Neural cell (in vitro differentiated cells): ENCODE measurements at regions not wholly inside any gene's neighbourhood (a gene's known extent, or its start where the extent isn't known, plus 50 kb on each side); places are given as distances from the start of the nearest gene placed in this dataset.

Experiments used
- H2AFZ ChIP-seq: fragments of 200-600, 300-800 bp; sonication (generic), shearing (Covaris generic); 2 replicates; pipeline ENCODE4 v1.6.0; 2014; ENCODE audit warnings: low read depth, mild to moderate bottlenecking, antibody characterized with exemption, low read length, moderate library complexity
- H3F3A ChIP-seq: fragments of 200-600 bp; shearing (Covaris generic); 2 replicates; pipeline ENCODE4 v1.6.1; 2016; ENCODE audit warnings: mild to moderate bottlenecking, moderate library complexity, mixed read lengths, antibody characterized with exemption, low read length; ENCODE audit not compliant: insufficient read depth, poor library complexity, severe bottlenecking
- H3K27ac ChIP-seq: fragments of 200-600, 300-800 bp; sonication (generic), shearing (Covaris generic); 2 replicates; pipeline ENCODE4 v1.5.1; 2014; ENCODE audit warnings: mild to moderate bottlenecking, low read length, moderate library complexity
- H3K27me3 ChIP-seq: fragments of 300-800, 200-600 bp; sonication (generic), shearing (Covaris generic); 2 replicates; pipeline ENCODE4 v1.6.0; 2014; ENCODE audit warnings: mild to moderate bottlenecking, low read depth, low read length, moderate library complexity; ENCODE audit not compliant: insufficient read depth
- H3K36me3 ChIP-seq: fragments of 300-800, 200-600 bp; sonication (generic), shearing (Covaris generic); 2 replicates; pipeline ENCODE4 v1.5.1; 2014; ENCODE audit warnings: mild to moderate bottlenecking, antibody characterized with exemption, low read length, moderate library complexity; ENCODE audit not compliant: insufficient read depth
- H3K4me2 ChIP-seq: fragments of 300-800, 200-600 bp; sonication (generic), shearing (Covaris generic); 2 replicates; pipeline ENCODE4 v1.6.0; 2014; ENCODE audit warnings: mild to moderate bottlenecking, low read length
- H3K4me3 ChIP-seq: fragments of 300-800, 200-600 bp; sonication (generic), shearing (Covaris generic); 2 replicates; pipeline ENCODE4 v1.5.1; 2014; ENCODE audit warnings: mild to moderate bottlenecking, low read length, moderate library complexity
- H3K79me2 ChIP-seq: fragments of 200-600 bp; shearing (Covaris generic); replicated peaks from 2 replicates; pipeline ENCODE4 v1.6.0; 2014; ENCODE audit warnings: mild to moderate bottlenecking, low read length, moderate library complexity; ENCODE audit not compliant: insufficient read depth
- H3K9ac ChIP-seq: fragments of 300-800, 200-600 bp; sonication (generic), shearing (Covaris generic); 2 replicates; pipeline ENCODE4 v1.6.1; 2016; ENCODE audit warnings: mild to moderate bottlenecking, low read length, mixed read lengths
- H3K9me2 ChIP-seq: fragments of 200-600 bp; shearing (Covaris generic); 2 replicates; pipeline ENCODE4 v1.6.1; 2016; ENCODE audit warnings: mild to moderate bottlenecking, low read length, mixed read lengths; ENCODE audit not compliant: insufficient read depth
- H3K9me3 ChIP-seq: fragments of 200-600, 300-800 bp; sonication (generic), shearing (Covaris generic); 2 replicates; pipeline ENCODE4 v1.6.1; 2016; ENCODE audit warnings: mild to moderate bottlenecking, mixed run types, low read length, moderate library complexity, mixed read lengths
- H4K20me1 ChIP-seq: fragments of 200-600 bp; shearing (Covaris generic); 2 replicates; pipeline ENCODE4 v1.6.1; 2016; ENCODE audit warnings: mild to moderate bottlenecking, mixed run types; ENCODE audit not compliant: insufficient read depth
- EP300 ChIP-seq: fragments of 450-650 bp; conservative IDR thresholded peaks from 2 replicates; pipeline ENCODE4 v1.6.1; 2014; ENCODE audit warnings: antibody characterized with exemption, mild to moderate bottlenecking, moderate library complexity; ENCODE audit not compliant: poor library complexity, severe bottlenecking
- EZH2 ChIP-seq: fragments of 200-600, 300-800 bp; shearing (Covaris generic), sonication (generic); IDR thresholded peaks from 2 replicates; pipeline ENCODE4 v1.6.1; 2014; ENCODE audit warnings: antibody characterized with exemption, low read length, borderline replicate concordance, mild to moderate bottlenecking; ENCODE audit not compliant: insufficient read depth, poor library complexity, severe bottlenecking
- MXI1 ChIP-seq: fragments of 450-650 bp; conservative IDR thresholded peaks from 2 replicates; pipeline ENCODE4 v1.6.1; 2014; ENCODE audit warnings: antibody characterized with exemption, mild to moderate bottlenecking; ENCODE audit not compliant: poor library complexity, severe bottlenecking
- POLR2AphosphoS5 ChIP-seq: IDR thresholded peaks from 2 replicates; pipeline ENCODE4 v1.6.1; 2012
- RAD21 ChIP-seq: fragments of 450-650 bp; conservative IDR thresholded peaks from 2 replicates; pipeline ENCODE4 v1.6.1; 2014; ENCODE audit warnings: antibody characterized with exemption, mild to moderate bottlenecking, moderate library complexity
- SMC3 ChIP-seq: fragments of 450-650 bp; conservative IDR thresholded peaks from 2 replicates; pipeline ENCODE4 v1.6.1; 2014; ENCODE audit warnings: antibody characterized with exemption, mild to moderate bottlenecking, moderate library complexity; ENCODE audit not compliant: poor library complexity
- TAF1 ChIP-seq: IDR thresholded peaks from 2 replicates; pipeline ENCODE4 v1.6.1; 2012; ENCODE audit warnings: low read depth
- TF ChIP-seq, protein P1 (sequence below): IDR thresholded peaks from 2 replicates; pipeline ENCODE4 v1.6.1; 2012; ENCODE audit warnings: borderline replicate concordance
- TF ChIP-seq, protein P2 (sequence below): fragments of 450-650 bp; IDR thresholded peaks from 2 replicates; pipeline ENCODE4 v1.5.1; 2014; ENCODE audit warnings: antibody characterized with exemption, mild to moderate bottlenecking, moderate library complexity; ENCODE audit not compliant: poor library complexity, severe bottlenecking

DNA sequence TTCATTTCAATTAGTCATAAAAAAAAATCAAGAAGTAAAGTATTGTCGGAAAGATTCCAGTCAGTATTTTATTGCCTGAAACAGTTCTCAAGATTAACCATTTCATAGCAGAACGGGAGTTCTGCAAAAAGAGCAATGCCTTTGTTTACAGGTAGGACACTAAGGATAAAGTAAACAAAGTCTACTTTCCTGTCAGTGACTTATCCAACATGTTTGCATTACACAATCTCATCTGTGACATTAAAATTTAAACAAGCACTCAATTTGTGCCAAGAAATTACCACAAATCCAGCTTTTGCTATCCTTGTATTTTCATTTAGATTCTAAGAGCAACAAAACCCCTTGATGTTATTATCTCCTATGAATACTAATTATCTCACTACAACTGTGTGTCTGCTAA, 306.5 kb upstream of the LDB2 start:
- H3K9me3 ChIP-seq, result no peaks in the 10 kb centered on the region
- H3K9me2 ChIP-seq, result no peaks in the 10 kb centered on the region
- no peak overlapping the region for H3K4me2 ChIP-seq
- no peaks in the 10 kb centered on the region for H3K36me3 ChIP-seq
- no peak overlapping the region for H3K9ac ChIP-seq
- H3F3A ChIP-seq, result no peaks in the 10 kb centered on the region
- H3K27ac ChIP-seq, result no peak overlapping the region
- no peak for TF ChIP-seq RAD21
- no peak for TF ChIP-seq MXI1
- no peak for TF ChIP-seq EZH2
- TF ChIP-seq, protein P1, sequence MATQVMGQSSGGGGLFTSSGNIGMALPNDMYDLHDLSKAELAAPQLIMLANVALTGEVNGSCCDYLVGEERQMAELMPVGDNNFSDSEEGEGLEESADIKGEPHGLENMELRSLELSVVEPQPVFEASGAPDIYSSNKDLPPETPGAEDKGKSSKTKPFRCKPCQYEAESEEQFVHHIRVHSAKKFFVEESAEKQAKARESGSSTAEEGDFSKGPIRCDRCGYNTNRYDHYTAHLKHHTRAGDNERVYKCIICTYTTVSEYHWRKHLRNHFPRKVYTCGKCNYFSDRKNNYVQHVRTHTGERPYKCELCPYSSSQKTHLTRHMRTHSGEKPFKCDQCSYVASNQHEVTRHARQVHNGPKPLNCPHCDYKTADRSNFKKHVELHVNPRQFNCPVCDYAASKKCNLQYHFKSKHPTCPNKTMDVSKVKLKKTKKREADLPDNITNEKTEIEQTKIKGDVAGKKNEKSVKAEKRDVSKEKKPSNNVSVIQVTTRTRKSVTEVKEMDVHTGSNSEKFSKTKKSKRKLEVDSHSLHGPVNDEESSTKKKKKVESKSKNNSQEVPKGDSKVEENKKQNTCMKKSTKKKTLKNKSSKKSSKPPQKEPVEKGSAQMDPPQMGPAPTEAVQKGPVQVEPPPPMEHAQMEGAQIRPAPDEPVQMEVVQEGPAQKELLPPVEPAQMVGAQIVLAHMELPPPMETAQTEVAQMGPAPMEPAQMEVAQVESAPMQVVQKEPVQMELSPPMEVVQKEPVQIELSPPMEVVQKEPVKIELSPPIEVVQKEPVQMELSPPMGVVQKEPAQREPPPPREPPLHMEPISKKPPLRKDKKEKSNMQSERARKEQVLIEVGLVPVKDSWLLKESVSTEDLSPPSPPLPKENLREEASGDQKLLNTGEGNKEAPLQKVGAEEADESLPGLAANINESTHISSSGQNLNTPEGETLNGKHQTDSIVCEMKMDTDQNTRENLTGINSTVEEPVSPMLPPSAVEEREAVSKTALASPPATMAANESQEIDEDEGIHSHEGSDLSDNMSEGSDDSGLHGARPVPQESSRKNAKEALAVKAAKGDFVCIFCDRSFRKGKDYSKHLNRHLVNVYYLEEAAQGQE, result no peak
- TF ChIP-seq EP300, result no peak
- no peak for TF ChIP-seq POLR2AphosphoS5
- TF ChIP-seq SMC3, result no peak
- no peak for TF ChIP-seq TAF1
- TF ChIP-seq, protein P2, sequence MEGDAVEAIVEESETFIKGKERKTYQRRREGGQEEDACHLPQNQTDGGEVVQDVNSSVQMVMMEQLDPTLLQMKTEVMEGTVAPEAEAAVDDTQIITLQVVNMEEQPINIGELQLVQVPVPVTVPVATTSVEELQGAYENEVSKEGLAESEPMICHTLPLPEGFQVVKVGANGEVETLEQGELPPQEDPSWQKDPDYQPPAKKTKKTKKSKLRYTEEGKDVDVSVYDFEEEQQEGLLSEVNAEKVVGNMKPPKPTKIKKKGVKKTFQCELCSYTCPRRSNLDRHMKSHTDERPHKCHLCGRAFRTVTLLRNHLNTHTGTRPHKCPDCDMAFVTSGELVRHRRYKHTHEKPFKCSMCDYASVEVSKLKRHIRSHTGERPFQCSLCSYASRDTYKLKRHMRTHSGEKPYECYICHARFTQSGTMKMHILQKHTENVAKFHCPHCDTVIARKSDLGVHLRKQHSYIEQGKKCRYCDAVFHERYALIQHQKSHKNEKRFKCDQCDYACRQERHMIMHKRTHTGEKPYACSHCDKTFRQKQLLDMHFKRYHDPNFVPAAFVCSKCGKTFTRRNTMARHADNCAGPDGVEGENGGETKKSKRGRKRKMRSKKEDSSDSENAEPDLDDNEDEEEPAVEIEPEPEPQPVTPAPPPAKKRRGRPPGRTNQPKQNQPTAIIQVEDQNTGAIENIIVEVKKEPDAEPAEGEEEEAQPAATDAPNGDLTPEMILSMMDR, result no peak
- H3K27me3 ChIP-seq, result no peaks in the 10 kb centered on the region
- no peak overlapping the region for H2AFZ ChIP-seq
- H3K4me3 ChIP-seq, result no peak overlapping the region
- no peaks in the 10 kb centered on the region for H4K20me1 ChIP-seq
- H3K79me2 ChIP-seq, result no peaks in the 10 kb centered on the region

DNA sequence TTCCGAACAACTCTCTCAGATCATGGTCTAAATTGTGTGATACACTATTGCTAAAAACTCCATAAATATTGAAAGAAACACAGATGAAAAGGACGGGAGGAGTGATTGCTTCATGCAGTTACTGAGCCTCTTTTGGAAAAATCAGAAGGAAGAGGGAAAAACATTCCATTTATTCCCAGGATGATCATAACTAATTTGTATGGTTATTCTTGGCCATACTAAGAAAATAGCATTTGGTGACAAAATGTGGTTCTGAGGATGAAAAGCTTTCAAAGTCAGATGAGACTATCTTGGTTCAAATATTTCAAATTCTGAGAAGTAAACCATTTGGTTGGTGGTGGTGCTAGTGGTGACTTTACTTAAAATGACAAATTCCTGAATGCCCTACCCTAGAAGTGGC, 305.4 kb upstream of the LDB2 start:
- Histone ChIP-seq H3K79me2 (no peaks in the 10 kb centered on the region), H3K9me3 (no peaks in the 10 kb centered on the region), H3K4me3 (no peak overlapping the region), H3K36me3 (no peaks in the 10 kb centered on the region), H3F3A (no peaks in the 10 kb centered on the region), H3K27me3 (no peaks in the 10 kb centered on the region), H2AFZ (no peak overlapping the region), H3K27ac (no peak overlapping the region), H3K9me2 (no peaks in the 10 kb centered on the region), H4K20me1 (no peaks in the 10 kb centered on the region), H3K9ac (no peak overlapping the region), H3K4me2 (no peak overlapping the region)
- TF ChIP-seq MXI1 (no peak), POLR2AphosphoS5 (no peak), RAD21 (no peak), TAF1 (no peak), EZH2 (no peak), EP300 (no peak), SMC3 (no peak)
- TF ChIP-seq, protein P2, result no peak
- TF ChIP-seq, protein P1, result no peak
